ENCODE measurements at regions not wholly inside any gene's neighbourhood (a gene's known extent, or its start where the extent isn't known, plus 50 kb on each side); places are given as distances from the start of the nearest gene placed in this dataset.

DNA sequence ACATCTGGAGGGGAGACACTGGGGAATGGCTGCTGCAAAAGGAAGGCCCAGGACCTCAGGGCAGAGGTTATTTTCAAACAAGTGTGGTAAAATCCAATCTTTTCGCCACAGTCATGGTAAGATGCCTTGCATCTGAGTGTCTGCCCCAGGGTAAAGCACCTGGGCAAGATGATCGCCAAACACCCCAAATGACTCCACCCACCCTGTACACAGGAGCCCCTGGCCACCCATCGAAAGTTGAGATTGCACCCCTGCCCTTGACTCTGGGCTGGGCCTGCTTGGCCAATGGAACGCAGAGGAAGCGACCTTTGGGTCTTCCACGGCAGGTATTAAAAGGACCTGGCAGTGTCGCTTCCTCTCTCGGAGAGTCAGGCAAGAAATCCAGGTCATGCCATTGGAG is 88.8 kb downstream of the C16orf95 start:
- Histone ChIP-seq H3K27me3 (replicated peaks; ENCODE audit: control insufficient read depth, insufficient read depth, low read length) (no peaks in the 10 kb centered on the region), H3K4me3 (replicated peaks; ENCODE audit: low read depth, low read length) (no peak overlapping the region), H3K36me3 (ENCODE audit: control insufficient read depth, insufficient read depth, low read length) (no peaks in the 10 kb centered on the region)
- DNase-seq (ENCODE audit: extremely low read depth, insufficient read length): no peak
- TF ChIP-seq, protein P1, sequence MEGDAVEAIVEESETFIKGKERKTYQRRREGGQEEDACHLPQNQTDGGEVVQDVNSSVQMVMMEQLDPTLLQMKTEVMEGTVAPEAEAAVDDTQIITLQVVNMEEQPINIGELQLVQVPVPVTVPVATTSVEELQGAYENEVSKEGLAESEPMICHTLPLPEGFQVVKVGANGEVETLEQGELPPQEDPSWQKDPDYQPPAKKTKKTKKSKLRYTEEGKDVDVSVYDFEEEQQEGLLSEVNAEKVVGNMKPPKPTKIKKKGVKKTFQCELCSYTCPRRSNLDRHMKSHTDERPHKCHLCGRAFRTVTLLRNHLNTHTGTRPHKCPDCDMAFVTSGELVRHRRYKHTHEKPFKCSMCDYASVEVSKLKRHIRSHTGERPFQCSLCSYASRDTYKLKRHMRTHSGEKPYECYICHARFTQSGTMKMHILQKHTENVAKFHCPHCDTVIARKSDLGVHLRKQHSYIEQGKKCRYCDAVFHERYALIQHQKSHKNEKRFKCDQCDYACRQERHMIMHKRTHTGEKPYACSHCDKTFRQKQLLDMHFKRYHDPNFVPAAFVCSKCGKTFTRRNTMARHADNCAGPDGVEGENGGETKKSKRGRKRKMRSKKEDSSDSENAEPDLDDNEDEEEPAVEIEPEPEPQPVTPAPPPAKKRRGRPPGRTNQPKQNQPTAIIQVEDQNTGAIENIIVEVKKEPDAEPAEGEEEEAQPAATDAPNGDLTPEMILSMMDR (IDR thresholded peaks at IDR 0.05; ENCODE audit: insufficient read depth, low read length, poor library complexity, severe bottlenecking): no peak

DNA sequence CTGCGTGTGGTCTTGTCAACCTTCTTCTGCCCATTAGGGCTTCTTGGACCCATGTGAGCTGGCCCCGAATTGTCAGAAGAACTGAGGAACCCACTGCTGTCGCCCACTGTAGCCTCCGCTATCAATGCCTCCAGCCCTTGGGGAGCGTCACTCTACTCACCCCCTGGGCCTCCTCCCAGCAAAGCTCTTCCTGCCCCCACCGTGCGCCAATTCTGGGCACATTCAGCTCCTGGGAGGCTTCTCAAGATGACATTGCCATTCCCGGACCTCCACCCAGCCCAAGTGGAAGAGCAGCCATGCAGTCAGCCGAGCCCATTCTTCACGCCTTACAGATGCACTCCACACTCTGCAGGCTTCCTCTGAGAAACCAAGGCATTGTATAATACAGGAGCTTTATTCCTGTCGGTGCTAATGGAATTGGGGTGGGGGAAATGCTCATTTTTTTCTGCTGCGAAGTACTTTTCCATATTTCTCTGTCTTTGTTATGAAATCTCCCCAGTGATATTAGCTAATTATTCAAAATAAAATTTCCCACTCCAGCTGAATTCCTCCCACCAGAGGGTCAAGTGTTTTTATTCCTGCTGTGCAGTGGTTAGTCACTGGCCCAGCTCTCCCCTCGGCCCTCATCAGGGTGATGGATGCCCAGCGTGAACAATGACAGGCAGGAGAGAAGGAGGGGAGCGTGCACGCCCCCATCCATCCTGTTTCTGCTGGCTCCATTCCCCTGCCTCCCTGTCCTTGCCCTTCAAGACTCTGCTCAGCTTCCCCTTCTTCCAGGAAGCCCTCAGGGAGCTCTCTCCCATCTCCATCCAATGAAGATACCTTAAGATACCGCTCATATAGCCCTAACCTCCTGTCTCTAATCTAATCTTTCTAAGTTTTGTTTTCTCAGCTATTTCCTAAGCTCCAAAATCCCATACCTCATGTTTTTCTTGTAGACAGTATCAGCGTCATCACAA is 87.7 kb downstream of the C16orf95 start:
- DNase-seq (ENCODE audit: extremely low read depth, insufficient read length): no peak
- H3K4me3 ChIP-seq (replicated peaks; ENCODE audit: low read depth, low read length): no peak overlapping the region
- no peaks in the 10 kb centered on the region for H3K36me3 ChIP-seq (ENCODE audit: control insufficient read depth, insufficient read depth, low read length)
- H3K27me3 ChIP-seq (replicated peaks; ENCODE audit: control insufficient read depth, insufficient read depth, low read length): no peaks in the 10 kb centered on the region
- TF ChIP-seq, protein P1 (IDR thresholded peaks at IDR 0.05; ENCODE audit: insufficient read depth, low read length, poor library complexity, severe bottlenecking): no peak

DNA sequence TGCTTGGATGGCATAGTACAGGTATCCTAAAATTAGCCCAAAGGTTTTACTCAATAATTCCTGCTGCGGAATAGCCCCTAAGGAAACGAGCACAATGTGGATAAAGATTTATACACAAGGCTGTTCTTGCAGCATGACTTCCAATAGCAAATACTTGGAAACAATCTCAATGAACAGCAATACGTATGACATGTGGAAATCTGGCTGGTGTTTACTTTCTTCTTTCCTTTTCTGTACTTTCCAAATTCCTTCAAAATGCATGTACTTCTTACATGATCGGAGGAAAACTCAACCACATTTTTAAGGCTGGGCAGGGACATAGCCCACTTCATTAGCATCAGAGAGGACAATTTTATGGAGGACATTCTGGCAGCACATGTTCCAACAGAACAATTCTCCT is 86.6 kb downstream of the C16orf95 start:
- TF ChIP-seq, protein P1 (IDR thresholded peaks at IDR 0.05; ENCODE audit: insufficient read depth, low read length, poor library complexity, severe bottlenecking): no peak
- no peaks in the 10 kb centered on the region for H3K36me3 ChIP-seq (ENCODE audit: control insufficient read depth, insufficient read depth, low read length)
- DNase-seq (ENCODE audit: extremely low read depth, insufficient read length): no peak
- no peak overlapping the region for H3K4me3 ChIP-seq (replicated peaks; ENCODE audit: low read depth, low read length)
- H3K27me3 ChIP-seq (replicated peaks; ENCODE audit: control insufficient read depth, insufficient read depth, low read length): no peaks in the 10 kb centered on the region; the same call in 1 of the 2 replicates

DNA sequence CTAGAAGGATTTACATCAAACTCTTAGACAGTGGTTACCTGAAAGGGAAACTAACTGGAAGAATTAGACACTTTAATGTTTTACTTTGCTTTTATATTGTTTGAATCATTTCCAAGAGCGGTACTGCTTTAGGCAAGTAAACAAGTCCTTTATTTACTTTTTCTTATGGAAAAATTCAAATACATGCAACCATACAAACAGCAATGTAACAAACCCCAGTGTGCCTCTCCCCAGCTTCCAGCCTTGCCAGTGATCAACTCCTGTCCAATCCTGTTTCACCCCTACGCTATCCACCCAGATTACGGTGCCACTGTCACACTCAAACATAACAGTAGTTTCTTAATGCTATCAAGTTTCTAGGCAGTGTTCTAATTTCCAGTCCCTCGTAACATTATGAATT is 85.9 kb downstream of the C16orf95 start:
- no peaks in the 10 kb centered on the region; the same call in 1 of the 2 replicates for H3K27me3 ChIP-seq (replicated peaks; ENCODE audit: control insufficient read depth, insufficient read depth, low read length)
- H3K36me3 ChIP-seq (ENCODE audit: control insufficient read depth, insufficient read depth, low read length): no peaks in the 10 kb centered on the region
- no peak for DNase-seq (ENCODE audit: extremely low read depth, insufficient read length)
- H3K4me3 ChIP-seq (replicated peaks; ENCODE audit: low read depth, low read length): no peak overlapping the region
- TF ChIP-seq, protein P1 (IDR thresholded peaks at IDR 0.05; ENCODE audit: insufficient read depth, low read length, poor library complexity, severe bottlenecking): no peak

DNA sequence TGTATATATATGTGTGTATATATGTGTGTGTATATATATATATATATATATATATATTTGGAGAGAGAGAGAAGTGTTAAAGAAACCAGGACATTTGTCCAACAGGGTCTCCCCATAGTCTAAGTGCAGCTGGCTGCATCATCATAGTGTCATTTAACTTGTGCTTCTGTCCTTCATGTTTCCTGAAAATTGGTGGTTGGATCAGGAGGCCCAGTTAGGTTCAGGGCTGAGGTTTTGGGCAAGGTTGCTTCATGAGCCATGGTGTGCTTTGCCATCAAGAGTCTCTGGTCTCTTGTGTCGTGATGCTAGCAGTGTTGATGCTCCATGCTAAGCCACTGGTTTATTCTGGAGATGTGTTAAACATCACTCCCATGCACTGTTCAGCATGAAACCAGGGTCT is 85.3 kb downstream of the C16orf95 start:
- Histone ChIP-seq H3K36me3 (ENCODE audit: control insufficient read depth, insufficient read depth, low read length) (no peaks in the 10 kb centered on the region), H3K27me3 (replicated peaks; ENCODE audit: control insufficient read depth, insufficient read depth, low read length) (no peaks in the 10 kb centered on the region; the same call in 1 of the 2 replicates), H3K4me3 (replicated peaks; ENCODE audit: low read depth, low read length) (no peak overlapping the region)
- TF ChIP-seq, protein P1 (IDR thresholded peaks at IDR 0.05; ENCODE audit: insufficient read depth, low read length, poor library complexity, severe bottlenecking): no peak
- no peak for DNase-seq (ENCODE audit: extremely low read depth, insufficient read length)

Data from GM06990 (cell line).